ENCODE measurements at regions not wholly inside any gene's neighbourhood (a gene's known extent, or its start where the extent isn't known, plus 50 kb on each side); places are given as distances from the start of the nearest gene placed in this dataset.
"Not testable (repeated sequence)": the region's sequence is repeated elsewhere in the genome, so short reads cannot be mapped to it uniquely, and the experiment has no call there.

- H3K9ac ChIP-seq (ENCODE audit: low read length in 5 of 5) = no peak overlapping the region
- H3K4me1 ChIP-seq (ENCODE audit: control insufficient read depth in 5 of 5, insufficient read depth in 5 of 5, low read length in 5 of 5) = no peaks in the 10 kb centered on the region
- H3K27ac ChIP-seq (ENCODE audit: low read depth, low read length) = no peak overlapping the region
- H3K27me3 ChIP-seq (ENCODE audit: control insufficient read depth in 5 of 5, insufficient read depth in 4 of 5, low read length in 5 of 5) = no peaks in the 10 kb centered on the region
- no peaks in the 10 kb centered on the region for H3K36me3 ChIP-seq (ENCODE audit: control insufficient read depth in 5 of 5, insufficient read depth in 5 of 5, low read length in 5 of 5)
- H3K4me3 ChIP-seq (ENCODE audit: low read depth in 1 of 5, low read length in 5 of 5) = no peak overlapping the region
- H3K9me3 ChIP-seq (ENCODE audit: control insufficient read depth in 5 of 5, low read length in 5 of 5) = no peaks in the 10 kb centered on the region
Observed at GRCh38 chr10:4606856-4607636, 219.0 kb upstream of the AKR1E2 start.

- no peak overlapping the region for H3K27ac ChIP-seq (ENCODE audit: low read depth, low read length)
- no peak overlapping the region for H3K9ac ChIP-seq (ENCODE audit: low read length in 5 of 5)
- H3K4me1 ChIP-seq (ENCODE audit: control insufficient read depth in 5 of 5, insufficient read depth in 5 of 5, low read length in 5 of 5) = no peaks in the 10 kb centered on the region
- no peaks in the 10 kb centered on the region for H3K36me3 ChIP-seq (ENCODE audit: control insufficient read depth in 5 of 5, insufficient read depth in 5 of 5, low read length in 5 of 5)
- no peaks in the 10 kb centered on the region for H3K27me3 ChIP-seq (ENCODE audit: control insufficient read depth in 5 of 5, insufficient read depth in 4 of 5, low read length in 5 of 5)
- no peaks in the 10 kb centered on the region for H3K9me3 ChIP-seq (ENCODE audit: control insufficient read depth in 5 of 5, low read length in 5 of 5)
- no peak overlapping the region for H3K4me3 ChIP-seq (ENCODE audit: low read depth in 1 of 5, low read length in 5 of 5)
Observed at GRCh38 chr10:4602764-4603491, 223.1 kb upstream of the AKR1E2 start.

GRCh38 chr10:4599471-4599870, 226.5 kb upstream of the AKR1E2 start:
- Histone ChIP-seq H3K36me3 (ENCODE audit: control insufficient read depth in 5 of 5, insufficient read depth in 5 of 5, low read length in 5 of 5) (no peaks in the 10 kb centered on the region), H3K9me3 (ENCODE audit: control insufficient read depth in 5 of 5, low read length in 5 of 5) (no peaks in the 10 kb centered on the region), H3K4me3 (ENCODE audit: low read depth in 1 of 5, low read length in 5 of 5) (no peak overlapping the region), H3K27me3 (ENCODE audit: control insufficient read depth in 5 of 5, insufficient read depth in 4 of 5, low read length in 5 of 5) (no peaks in the 10 kb centered on the region), H3K9ac (ENCODE audit: low read length in 5 of 5) (no peak overlapping the region), H3K4me1 (ENCODE audit: control insufficient read depth in 5 of 5, insufficient read depth in 5 of 5, low read length in 5 of 5) (no peaks in the 10 kb centered on the region), H3K27ac (ENCODE audit: low read depth, low read length) (no peak overlapping the region)

- H3K36me3 ChIP-seq (ENCODE audit: control insufficient read depth in 5 of 5, insufficient read depth in 5 of 5, low read length in 5 of 5); H3K9me3 ChIP-seq (ENCODE audit: control insufficient read depth in 5 of 5, low read length in 5 of 5); H3K27me3 ChIP-seq (ENCODE audit: control insufficient read depth in 5 of 5, insufficient read depth in 4 of 5, low read length in 5 of 5); H3K4me1 ChIP-seq (ENCODE audit: control insufficient read depth in 5 of 5, insufficient read depth in 5 of 5, low read length in 5 of 5); H3K4me3 ChIP-seq (ENCODE audit: low read depth in 1 of 5, low read length in 5 of 5); H3K27ac ChIP-seq (ENCODE audit: low read depth, low read length); H3K9ac ChIP-seq (ENCODE audit: low read length in 5 of 5): not testable (repeated sequence)
Observed at GRCh38 chr10:4597898-4598297, 228.1 kb upstream of the AKR1E2 start.

- H3K27ac ChIP-seq (ENCODE audit: low read depth, low read length) = no peak overlapping the region
- no peak overlapping the region for H3K4me3 ChIP-seq (ENCODE audit: low read depth in 1 of 5, low read length in 5 of 5)
- no peak overlapping the region for H3K9ac ChIP-seq (ENCODE audit: low read length in 5 of 5)
- no peaks in the 10 kb centered on the region for H3K27me3 ChIP-seq (ENCODE audit: control insufficient read depth in 5 of 5, insufficient read depth in 4 of 5, low read length in 5 of 5)
- no peaks in the 10 kb centered on the region for H3K9me3 ChIP-seq (ENCODE audit: control insufficient read depth in 5 of 5, low read length in 5 of 5)
- H3K36me3 ChIP-seq (ENCODE audit: control insufficient read depth in 5 of 5, insufficient read depth in 5 of 5, low read length in 5 of 5) = no peaks in the 10 kb centered on the region
- H3K4me1 ChIP-seq (ENCODE audit: control insufficient read depth in 5 of 5, insufficient read depth in 5 of 5, low read length in 5 of 5) = no peaks in the 10 kb centered on the region
Observed at GRCh38 chr10:4596951-4597350, 229.1 kb upstream of the AKR1E2 start.

- no peaks in the 10 kb centered on the region for H3K9me3 ChIP-seq (ENCODE audit: control insufficient read depth in 5 of 5, low read length in 5 of 5)
- no peak overlapping the region for H3K27ac ChIP-seq (ENCODE audit: low read depth, low read length)
- no peak overlapping the region for H3K4me3 ChIP-seq (ENCODE audit: low read depth in 1 of 5, low read length in 5 of 5)
- no peaks in the 10 kb centered on the region for H3K36me3 ChIP-seq (ENCODE audit: control insufficient read depth in 5 of 5, insufficient read depth in 5 of 5, low read length in 5 of 5)
- no peaks in the 10 kb centered on the region for H3K4me1 ChIP-seq (ENCODE audit: control insufficient read depth in 5 of 5, insufficient read depth in 5 of 5, low read length in 5 of 5)
- no peaks in the 10 kb centered on the region for H3K27me3 ChIP-seq (ENCODE audit: control insufficient read depth in 5 of 5, insufficient read depth in 4 of 5, low read length in 5 of 5)
- no peak overlapping the region for H3K9ac ChIP-seq (ENCODE audit: low read length in 5 of 5)
Observed at GRCh38 chr10:4595719-4596319, 230.2 kb upstream of the AKR1E2 start.

- Histone ChIP-seq H3K27ac (ENCODE audit: low read depth, low read length) (no peak overlapping the region), H3K9me3 (ENCODE audit: control insufficient read depth in 5 of 5, low read length in 5 of 5) (no peaks in the 10 kb centered on the region), H3K4me1 (ENCODE audit: control insufficient read depth in 5 of 5, insufficient read depth in 5 of 5, low read length in 5 of 5) (peaks cover 0 to 13% (median 6%) of the 10 kb centered on the region in 5 donors), H3K9ac (ENCODE audit: low read length in 5 of 5) (no peak overlapping the region), H3K36me3 (ENCODE audit: control insufficient read depth in 5 of 5, insufficient read depth in 5 of 5, low read length in 5 of 5) (no peaks in the 10 kb centered on the region), H3K4me3 (ENCODE audit: low read depth in 1 of 5, low read length in 5 of 5) (no peak overlapping the region), H3K27me3 (ENCODE audit: control insufficient read depth in 5 of 5, insufficient read depth in 4 of 5, low read length in 5 of 5) (no peaks in the 10 kb centered on the region)
Observed at GRCh38 chr10:4590807-4591206, 235.2 kb upstream of the AKR1E2 start.

- no peaks in the 10 kb centered on the region for H3K9me3 ChIP-seq (ENCODE audit: control insufficient read depth in 5 of 5, low read length in 5 of 5)
- no peak overlapping the region for H3K27ac ChIP-seq (ENCODE audit: low read depth, low read length)
- no peak overlapping the region for H3K4me3 ChIP-seq (ENCODE audit: low read depth in 1 of 5, low read length in 5 of 5)
- peaks cover 0 to 13% (median 6%) of the 10 kb centered on the region in 5 donors for H3K4me1 ChIP-seq (ENCODE audit: control insufficient read depth in 5 of 5, insufficient read depth in 5 of 5, low read length in 5 of 5)
- H3K9ac ChIP-seq (ENCODE audit: low read length in 5 of 5) = no peak overlapping the region
- H3K27me3 ChIP-seq (ENCODE audit: control insufficient read depth in 5 of 5, insufficient read depth in 4 of 5, low read length in 5 of 5) = no peaks in the 10 kb centered on the region
- H3K36me3 ChIP-seq (ENCODE audit: control insufficient read depth in 5 of 5, insufficient read depth in 5 of 5, low read length in 5 of 5) = no peaks in the 10 kb centered on the region
Observed at GRCh38 chr10:4588824-4589223, 237.2 kb upstream of the AKR1E2 start.

GRCh38 chr10:4587466-4587865, 238.5 kb upstream of the AKR1E2 start:
- no peak overlapping the region for H3K27ac ChIP-seq (ENCODE audit: low read depth, low read length)
- no peaks in the 10 kb centered on the region for H3K36me3 ChIP-seq (ENCODE audit: control insufficient read depth in 5 of 5, insufficient read depth in 5 of 5, low read length in 5 of 5)
- H3K27me3 ChIP-seq (ENCODE audit: control insufficient read depth in 5 of 5, insufficient read depth in 4 of 5, low read length in 5 of 5) = no peaks in the 10 kb centered on the region
- no peak overlapping the region for H3K9ac ChIP-seq (ENCODE audit: low read length in 5 of 5)
- no peaks in the 10 kb centered on the region for H3K9me3 ChIP-seq (ENCODE audit: control insufficient read depth in 5 of 5, low read length in 5 of 5)
- no peak overlapping the region for H3K4me3 ChIP-seq (ENCODE audit: low read depth in 1 of 5, low read length in 5 of 5)
- peaks cover 0 to 13% (median 6%) of the 10 kb centered on the region in 5 donors for H3K4me1 ChIP-seq (ENCODE audit: control insufficient read depth in 5 of 5, insufficient read depth in 5 of 5, low read length in 5 of 5)

GRCh38 chr10:4586776-4587175, 239.2 kb upstream of the AKR1E2 start:
- H3K9ac ChIP-seq (ENCODE audit: low read length in 5 of 5) = no peak overlapping the region
- no peak overlapping the region for H3K27ac ChIP-seq (ENCODE audit: low read depth, low read length)
- H3K4me1 ChIP-seq (ENCODE audit: control insufficient read depth in 5 of 5, insufficient read depth in 5 of 5, low read length in 5 of 5) = peaks cover 0 to 13% (median 6%) of the 10 kb centered on the region in 5 donors
- no peaks in the 10 kb centered on the region for H3K36me3 ChIP-seq (ENCODE audit: control insufficient read depth in 5 of 5, insufficient read depth in 5 of 5, low read length in 5 of 5)
- H3K27me3 ChIP-seq (ENCODE audit: control insufficient read depth in 5 of 5, insufficient read depth in 4 of 5, low read length in 5 of 5) = no peaks in the 10 kb centered on the region
- no peak overlapping the region for H3K4me3 ChIP-seq (ENCODE audit: low read depth in 1 of 5, low read length in 5 of 5)
- H3K9me3 ChIP-seq (ENCODE audit: control insufficient read depth in 5 of 5, low read length in 5 of 5) = no peaks in the 10 kb centered on the region
